PC-3 (cell line): ENCODE measurements at regions not wholly inside any gene's neighbourhood (a gene's known extent, or its start where the extent isn't known, plus 50 kb on each side); places are given as distances from the start of the nearest gene placed in this dataset.

Source experiments
- CTCF ChIP-seq: fragments of 300-600 bp; sonication (generic); conservative IDR thresholded peaks from 2 replicates; pipeline ENCODE4 v1.5.1; 2017; ENCODE audit warnings: antibody characterized with exemption, low read depth, mild to moderate bottlenecking, low read length
- EZH2 ChIP-seq: fragments of 300-600 bp; sonication (generic); IDR thresholded peaks from one replicate; pipeline ENCODE4 v1.6.1; 2017; ENCODE audit warnings: antibody characterized with exemption, mild to moderate bottlenecking, low read length; ENCODE audit not compliant: unreplicated experiment

- TF ChIP-seq CTCF (no peak), EZH2 (no peak)
Measured at GRCh38 chr22:22717664-22718063, 73.2 kb downstream of the GGTLC2 start.
